PC-9 (cell line): ENCODE measurements at regions not wholly inside any gene's neighbourhood (a gene's known extent, or its start where the extent isn't known, plus 50 kb on each side); places are given as distances from the start of the nearest gene placed in this dataset.

Experiments
- BruUV-seq: library from RNA; stranded (reverse); fragments of 400-500 nt; replicated peaks from 2 replicates; lab custom pipeline; 2021; lab: Mats Ljungman, UMichigan
- CTCF ChIA-PET: fragments of 300-600 bp; sonication (Branson Sonifier 250); formaldehyde crosslinking; loops from one replicate; lab custom pipeline; 2022; ENCODE audit warnings: antibody characterized with exemption; lab: Charles Lee
- POLR2A ChIA-PET: fragments of 300-600 bp; sonication (Branson Sonifier 250); formaldehyde crosslinking; loops from one replicate; lab custom pipeline; 2022; ENCODE audit warnings: antibody characterized with exemption; ENCODE audit not compliant: unreplicated experiment; lab: Charles Lee
- DNase-seq, 2 experiments: peaks; one replicate each; pipeline versions ENCODE4 v3.0.0 to v3.0.0-alpha.2; 2015 to 2022; ENCODE audit warnings: mixed read lengths in 1 of 2
- H2AFZ ChIP-seq: fragments of 200-600 bp; sonication (generic); 2 replicates; pipeline ENCODE4 v1.8.1; 2017; ENCODE audit warnings: antibody characterized with exemption
- H3F3A ChIP-seq: fragments of 200-600 bp; sonication (generic); 2 replicates; pipeline ENCODE4 v1.8.1; 2017; ENCODE audit warnings: antibody characterized with exemption, mild to moderate bottlenecking, low read depth; ENCODE audit not compliant: insufficient read depth
- H3K27ac ChIP-seq: fragments of 200-600 bp; sonication (generic); 2 replicates; pipeline ENCODE4 v1.6.1; 2016; ENCODE audit warnings: mixed run types
- H3K27me3 ChIP-seq: fragments of 200-600 bp; sonication (generic); 2 replicates; pipeline ENCODE4 v1.6.1; 2016; ENCODE audit warnings: low read depth, mixed run types; ENCODE audit not compliant: insufficient read depth
- H3K36me3 ChIP-seq: fragments of 200-600 bp; sonication (generic); 2 replicates; pipeline ENCODE4 v1.6.1; 2016; ENCODE audit warnings: low read depth, mixed run types
- H3K4me1 ChIP-seq: fragments of 200-600 bp; sonication (generic); replicated peaks from 2 replicates; pipeline ENCODE4 v1.6.1; 2016; ENCODE audit warnings: mixed run types; ENCODE audit not compliant: insufficient read depth
- H3K4me2 ChIP-seq: fragments of 200-600 bp; sonication (generic); 2 replicates; pipeline ENCODE4 v1.6.1; 2017; ENCODE audit warnings: mixed run types
- H3K4me3 ChIP-seq: fragments of 200-600 bp; sonication (generic); 2 replicates; pipeline ENCODE4 v1.6.1; 2016; ENCODE audit warnings: mixed run types
- H3K79me2 ChIP-seq: fragments of 200-600 bp; sonication (generic); 2 replicates; pipeline ENCODE4 v1.6.1; 2017; ENCODE audit warnings: low read depth, mixed run types
- H3K9me2 ChIP-seq: fragments of 200-600 bp; sonication (generic); 2 replicates; pipeline ENCODE4 v1.8.1; 2017; ENCODE audit warnings: mild to moderate bottlenecking; ENCODE audit not compliant: insufficient read depth
- H3K9me3 ChIP-seq: fragments of 200-600 bp; sonication (generic); 2 replicates; pipeline ENCODE4 v1.8.1; 2016; ENCODE audit warnings: low read depth; ENCODE audit not compliant: insufficient read depth
- H4K20me1 ChIP-seq: fragments of 200-600 bp; sonication (generic); 2 replicates; pipeline ENCODE4 v1.8.1; 2017; ENCODE audit not compliant: insufficient read depth
- CTCF ChIP-seq: fragments of 200-600 bp; sonication (generic); conservative IDR thresholded peaks from 2 replicates; pipeline ENCODE4 v1.6.1; 2017; ENCODE audit warnings: mixed run types, antibody characterized with exemption, mild to moderate bottlenecking, moderate library complexity
- EZH2 ChIP-seq: fragments of 200-600 bp; sonication (generic); IDR thresholded peaks from 2 replicates; pipeline ENCODE4 v1.8.0; 2017; ENCODE audit warnings: antibody characterized with exemption, low read depth
- intact Hi-C: fragments of 100-400 bp; cut with micrococcal nuclease; formaldehyde crosslinking; loops from one replicate; pipeline ENCODE4 v1.10.0; 2022; ENCODE audit not compliant: unreplicated experiment

- Histone ChIP-seq H2AFZ (peak overlapping the region; percentile 71), H3K27ac (peak overlapping the region; percentile 93), H3K36me3 (0 out of 2 replicates have a peak, but pooled peaks cover 3% of the 10 kb centered on the region), H3K9me2 (no peaks in the 10 kb centered on the region), H3K4me1 (peaks cover 64% of the 10 kb centered on the region), H3K79me2 (no peaks in the 10 kb centered on the region), H3K27me3 (no peaks in the 10 kb centered on the region), H3K9me3 (peaks cover 17% of the 10 kb centered on the region), H3F3A (peaks cover 46% of the 10 kb centered on the region), H4K20me1 (no peaks in the 10 kb centered on the region), H3K4me2 (peak overlapping the region; percentile 75), H3K4me3 (peak overlapping the region; percentile 45; the same call in 1 of the 2 replicates)
- TF ChIP-seq EZH2 (no peak), CTCF (no peak)
- TSS peak; percentile 96 for BruUV-seq
- intact Hi-C loops, result loop anchor here (1.0 to 5.0 kb wide), 8 partner anchors 60 to 598 kb away; no protein-coding TSS in a partner anchor
- ChIA-PET POLR2A (interaction anchor here (0.5 to 1.1 kb wide), 8 partner anchors 8 to 461 kb away, joined by 3 to 7 read pairs (median 4); no protein-coding TSS in a partner anchor), CTCF (interaction anchor here (0.5 to 1.6 kb wide), 4 partner anchors 193 to 833 kb away, joined by 3 to 8 read pairs (median 4); partner anchors contain the start of gene INHBA)
- peak; percentile 92 to 100 for DNase-seq
Measured at GRCh38 chr7:41107330-41107937, 595.5 kb downstream of the INHBA start.

GRCh38 chr7:41104631-41105030 lies 598.3 kb downstream of the INHBA start:
- ChIA-PET POLR2A (no interaction called here), CTCF (no interaction called here)
- Histone ChIP-seq H3K36me3 (no peaks in the 10 kb centered on the region), H3F3A (peaks cover 41% of the 10 kb centered on the region), H3K9me3 (peaks cover 28% of the 10 kb centered on the region), H3K4me3 (no peak overlapping the region), H2AFZ (no peak overlapping the region), H3K27me3 (no peaks in the 10 kb centered on the region), H3K4me1 (peaks cover 48% of the 10 kb centered on the region), H3K4me2 (no peak overlapping the region), H3K27ac (no peak overlapping the region), H4K20me1 (no peaks in the 10 kb centered on the region), H3K9me2 (no peaks in the 10 kb centered on the region), H3K79me2 (no peaks in the 10 kb centered on the region)
- intact Hi-C loops, result loop anchor here (5.0 kb wide), 3 partner anchors 83 to 207 kb away; no protein-coding TSS in a partner anchor
- TF ChIP-seq EZH2, result no peak
- no peak for TF ChIP-seq CTCF
- DNase-seq, result no peak
- no TSS peak for BruUV-seq

DNA sequence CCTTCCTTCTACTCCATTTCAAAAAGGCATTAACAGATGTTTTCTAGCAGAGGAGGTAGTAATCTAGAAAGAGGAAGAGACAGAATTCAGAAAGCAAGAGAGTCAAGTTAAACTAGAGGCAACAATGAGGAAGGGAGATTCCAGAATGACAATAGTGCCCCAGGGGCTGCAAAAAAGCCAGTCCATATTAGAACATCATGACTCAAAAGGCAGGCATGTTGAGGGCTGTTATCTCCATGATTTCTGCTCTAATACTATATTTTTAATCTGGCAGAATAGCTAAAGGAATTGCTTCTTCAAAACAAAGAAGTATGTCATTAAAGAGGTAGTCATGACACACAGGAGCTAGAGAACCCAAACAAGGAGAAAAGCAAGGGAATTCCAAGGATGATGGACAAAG lies 599.6 kb downstream of the INHBA start:
- TF ChIP-seq CTCF (no peak), EZH2 (no peak)
- Histone ChIP-seq H3K27ac (no peak overlapping the region), H4K20me1 (no peaks in the 10 kb centered on the region), H3F3A (peaks cover 28% of the 10 kb centered on the region), H3K79me2 (no peaks in the 10 kb centered on the region), H3K27me3 (no peaks in the 10 kb centered on the region), H3K36me3 (no peaks in the 10 kb centered on the region), H2AFZ (no peak overlapping the region), H3K9me3 (peaks cover 28% of the 10 kb centered on the region), H3K4me1 (peaks cover 35% of the 10 kb centered on the region), H3K9me2 (no peaks in the 10 kb centered on the region), H3K4me2 (no peak overlapping the region), H3K4me3 (no peak overlapping the region)
- POLR2A ChIA-PET, result interaction anchor here (0.6 kb wide), 1 partner anchor 953 kb away, joined by 5 read pairs; no protein-coding TSS in a partner anchor
- CTCF ChIA-PET, result interaction anchor here (0.7 kb wide), 1 partner anchor 591 kb away, joined by 3 read pairs; no protein-coding TSS in a partner anchor
- BruUV-seq, result no TSS peak
- peak in 1 of 2 experiments; percentile 24 for DNase-seq
- intact Hi-C loops, result no loop called here
